ENCODE measurements at regions not wholly inside any gene's neighbourhood (a gene's known extent, or its start where the extent isn't known, plus 50 kb on each side); places are given as distances from the start of the nearest gene placed in this dataset.

- ChIA-PET CTCF (no interaction called here), POLR2A (no interaction called here)
- H3K36me3 ChIP-seq (ENCODE audit: control insufficient read depth, insufficient read depth, low read length) = no peaks in the 10 kb centered on the region
- H3K27me3 ChIP-seq (ENCODE audit: control insufficient read depth, insufficient read depth, low read length) = no peaks in the 10 kb centered on the region
- ATAC-seq (no peak), DNase-seq (ENCODE audit: low read depth, low spot score) (no peak)
- H3K4me1 ChIP-seq (ENCODE audit: control insufficient read depth, insufficient read depth, low read length) = no peaks in the 10 kb centered on the region
- no peaks in the 10 kb centered on the region for H3K9me3 ChIP-seq (ENCODE audit: control insufficient read depth, insufficient read depth, low read depth, low read length)
- in situ Hi-C loops (cut with HindIII; ENCODE audit: low pct_unique_long_range_greater_than_20kb, low sequenced_read_pairs) (no loop called here), intact Hi-C loops (cut with micrococcal nuclease; ENCODE audit: unreplicated experiment) (no loop called here)
- no peak overlapping the region for H3K4me3 ChIP-seq (ENCODE audit: low read depth in 2 of 2, low read length in 2 of 2)
- H3K27ac ChIP-seq (ENCODE audit: low read length) = no peak overlapping the region
- TF ChIP-seq POLR2AphosphoS5 (IDR thresholded peaks at IDR 0.05; ENCODE audit: low read depth, low read length) = no peak
- no peak for TF ChIP-seq REST (IDR thresholded peaks at IDR 0.05; ENCODE audit: insufficient read depth in 1 of 2, low read depth in 2 of 2, low read length in 1 of 2)
- no peak for TF ChIP-seq TCF7L2 (IDR thresholded peaks at IDR 0.05; ENCODE audit: low read depth, low read length)
- no peak for TF ChIP-seq SIN3A (IDR thresholded peaks at IDR 0.05; ENCODE audit: borderline replicate concordance, insufficient read depth, low read depth, low read length)
- TF ChIP-seq CTCF (IDR thresholded peaks at IDR 0.05) = no peak
- no TSS peak for BruUV-seq (replicated peaks)
These were observed 166.8 kb downstream of the ANKRD30B start for GRCh38 chr18:14914771-14915170.

GRCh38 chr18:14916181-14916580 lies 168.2 kb downstream of the ANKRD30B start:
- Histone ChIP-seq H3K27me3 (ENCODE audit: control insufficient read depth, insufficient read depth, low read length) (no peaks in the 10 kb centered on the region), H3K4me3 (ENCODE audit: low read depth in 2 of 2, low read length in 2 of 2) (no peak overlapping the region), H3K9me3 (ENCODE audit: control insufficient read depth, insufficient read depth, low read depth, low read length) (no peaks in the 10 kb centered on the region), H3K27ac (ENCODE audit: low read length) (no peak overlapping the region), H3K4me1 (ENCODE audit: control insufficient read depth, insufficient read depth, low read length) (no peaks in the 10 kb centered on the region), H3K36me3 (ENCODE audit: control insufficient read depth, insufficient read depth, low read length) (no peaks in the 10 kb centered on the region)
- no peak for DNase-seq (ENCODE audit: low read depth, low spot score)
- TF ChIP-seq SIN3A (IDR thresholded peaks at IDR 0.05; ENCODE audit: borderline replicate concordance, insufficient read depth, low read depth, low read length) (no peak), CTCF (IDR thresholded peaks at IDR 0.05) (no peak), TCF7L2 (IDR thresholded peaks at IDR 0.05; ENCODE audit: low read depth, low read length) (no peak), POLR2AphosphoS5 (IDR thresholded peaks at IDR 0.05; ENCODE audit: low read depth, low read length) (no peak), REST (IDR thresholded peaks at IDR 0.05; ENCODE audit: insufficient read depth in 1 of 2, low read depth in 2 of 2, low read length in 1 of 2) (no peak)
- CTCF ChIA-PET = no interaction called here
- no peak for ATAC-seq
- in situ Hi-C loops (cut with HindIII; ENCODE audit: low pct_unique_long_range_greater_than_20kb, low sequenced_read_pairs) = no loop called here
- intact Hi-C loops (cut with micrococcal nuclease; ENCODE audit: unreplicated experiment) = no loop called here
- POLR2A ChIA-PET = no interaction called here
- no TSS peak for BruUV-seq (replicated peaks)

Data from Panc1 (cell line).